ENCODE measurements at regions not wholly inside any gene's neighbourhood (a gene's known extent, or its start where the extent isn't known, plus 50 kb on each side); places are given as distances from the start of the nearest gene placed in this dataset.
A peak's percentile ranks its signal among the peaks of the same experiment; 100 is the strongest.

- Histone ChIP-seq H3K9ac (no peak overlapping the region), H3K9me3 (ENCODE audit: low read depth) (no peaks in the 10 kb centered on the region), H3K27me3 (replicated peaks; ENCODE audit: insufficient read depth) (no peaks in the 10 kb centered on the region), H3K79me2 (ENCODE audit: insufficient read depth) (no peaks in the 10 kb centered on the region), H2AFZ (no peak overlapping the region), H3K27ac (no peak overlapping the region), H3F3A (ENCODE audit: insufficient read depth) (no peaks in the 10 kb centered on the region), H4K20me1 (ENCODE audit: insufficient read depth) (no peaks in the 10 kb centered on the region), H3K4me1 (ENCODE audit: insufficient read depth) (no peaks in the 10 kb centered on the region), H3K4me3 (no peak overlapping the region), H3K9me2 (ENCODE audit: insufficient read depth) (no peaks in the 10 kb centered on the region), H3K4me2 (ENCODE audit: unreplicated experiment) (no peak overlapping the region), H3K36me3 (ENCODE audit: low read depth) (no peaks in the 10 kb centered on the region)
- 32 to 35% methylated on average over 8 of the region's 8 CpGs for WGBS, 2 experiments (ENCODE audit: low coverage in 1 of 2, low lambda C conversion rate in 2 of 2, missing lambda C conversion rate in 2 of 2)
- no peak for DNase-seq
- TF ChIP-seq EZH2phosphoT487 (IDR thresholded peaks at IDR 0.05; ENCODE audit: insufficient read depth, low read depth) (no peak), EZH2 (IDR thresholded peaks at IDR 0.05; ENCODE audit: insufficient read depth, poor library complexity, severe bottlenecking) (no peak)
- in situ Hi-C loops (cut with MboI) = loop anchor here (25.0 kb wide), 1 partner anchor 918 kb away; no protein-coding TSS in a partner anchor
Measured at GRCh38 chr21:41055266-41055665, 112.7 kb upstream of the BACE2 start.

- Histone ChIP-seq H3K9ac (no peak overlapping the region), H4K20me1 (ENCODE audit: insufficient read depth) (no peaks in the 10 kb centered on the region), H2AFZ (no peak overlapping the region), H3K4me2 (ENCODE audit: unreplicated experiment) (no peak overlapping the region), H3K27ac (no peak overlapping the region), H3K4me3 (no peak overlapping the region), H3F3A (ENCODE audit: insufficient read depth) (no peaks in the 10 kb centered on the region), H3K27me3 (replicated peaks; ENCODE audit: insufficient read depth) (no peaks in the 10 kb centered on the region), H3K79me2 (ENCODE audit: insufficient read depth) (no peaks in the 10 kb centered on the region), H3K9me3 (ENCODE audit: low read depth) (no peaks in the 10 kb centered on the region), H3K9me2 (ENCODE audit: insufficient read depth) (no peaks in the 10 kb centered on the region), H3K4me1 (ENCODE audit: insufficient read depth) (no peaks in the 10 kb centered on the region), H3K36me3 (ENCODE audit: low read depth) (no peaks in the 10 kb centered on the region)
- in situ Hi-C loops (cut with MboI) = loop anchor here (25.0 kb wide), 1 partner anchor 923 kb away; no protein-coding TSS in a partner anchor
- no peak for DNase-seq
- 35 to 44% methylated on average over 6 of the region's 6 CpGs for WGBS, 2 experiments (ENCODE audit: low coverage in 1 of 2, low lambda C conversion rate in 2 of 2, missing lambda C conversion rate in 2 of 2)
- no peak for TF ChIP-seq EZH2 (IDR thresholded peaks at IDR 0.05; ENCODE audit: insufficient read depth, poor library complexity, severe bottlenecking)
- no peak for TF ChIP-seq EZH2phosphoT487 (IDR thresholded peaks at IDR 0.05; ENCODE audit: insufficient read depth, low read depth)
Measured at GRCh38 chr21:41059871-41060270, 108.1 kb upstream of the BACE2 start.

GRCh38 chr21:41061701-41062100, 106.3 kb upstream of the BACE2 start:
- H3K9me2 ChIP-seq (ENCODE audit: insufficient read depth) = no peaks in the 10 kb centered on the region
- WGBS, 2 experiments (ENCODE audit: low coverage in 1 of 2, low lambda C conversion rate in 2 of 2, missing lambda C conversion rate in 2 of 2) = 51 to 55% methylated on average over 7 of the region's 7 CpGs
- H3K9me3 ChIP-seq (ENCODE audit: low read depth) = no peaks in the 10 kb centered on the region
- DNase-seq = no peak
- H3K27me3 ChIP-seq (replicated peaks; ENCODE audit: insufficient read depth) = no peaks in the 10 kb centered on the region
- TF ChIP-seq EZH2 (IDR thresholded peaks at IDR 0.05; ENCODE audit: insufficient read depth, poor library complexity, severe bottlenecking) (no peak), EZH2phosphoT487 (IDR thresholded peaks at IDR 0.05; ENCODE audit: insufficient read depth, low read depth) (no peak)
- H3F3A ChIP-seq (ENCODE audit: insufficient read depth) = no peaks in the 10 kb centered on the region
- no peaks in the 10 kb centered on the region for H3K36me3 ChIP-seq (ENCODE audit: low read depth)
- in situ Hi-C loops (cut with MboI) = loop anchor here (25.0 kb wide), 1 partner anchor 924 kb away; no protein-coding TSS in a partner anchor
- H2AFZ ChIP-seq = no peak overlapping the region
- no peak overlapping the region for H3K27ac ChIP-seq
- H4K20me1 ChIP-seq (ENCODE audit: insufficient read depth) = no peaks in the 10 kb centered on the region
- H3K4me1 ChIP-seq (ENCODE audit: insufficient read depth) = no peaks in the 10 kb centered on the region
- no peak overlapping the region for H3K9ac ChIP-seq
- H3K4me3 ChIP-seq = no peak overlapping the region
- H3K79me2 ChIP-seq (ENCODE audit: insufficient read depth) = no peaks in the 10 kb centered on the region
- no peak overlapping the region for H3K4me2 ChIP-seq (ENCODE audit: unreplicated experiment)

GRCh38 chr21:41064334-41064791, 103.6 kb upstream of the BACE2 start:
- peaks cover 10% of the 10 kb centered on the region; the same call in 1 of the 2 replicates for H3K27me3 ChIP-seq (replicated peaks; ENCODE audit: insufficient read depth)
- peak; percentile 27 for DNase-seq
- no peaks in the 10 kb centered on the region for H3K4me1 ChIP-seq (ENCODE audit: insufficient read depth)
- H3K27ac ChIP-seq = no peak overlapping the region
- in situ Hi-C loops (cut with MboI) = loop anchor here (25.0 kb wide), 1 partner anchor 927 kb away; no protein-coding TSS in a partner anchor
- no peaks in the 10 kb centered on the region for H3K9me2 ChIP-seq (ENCODE audit: insufficient read depth)
- whole genome bisulfite sequencing, 2 experiments (ENCODE audit: low coverage in 1 of 2, low lambda C conversion rate in 2 of 2, missing lambda C conversion rate in 2 of 2) = 2% methylated on average over 12 of the region's 12 CpGs
- no peaks in the 10 kb centered on the region for H3K36me3 ChIP-seq (ENCODE audit: low read depth)
- TF ChIP-seq EZH2phosphoT487 (IDR thresholded peaks at IDR 0.05; ENCODE audit: insufficient read depth, low read depth) (no peak), EZH2 (IDR thresholded peaks at IDR 0.05; ENCODE audit: insufficient read depth, poor library complexity, severe bottlenecking) (no peak)
- no peaks in the 10 kb centered on the region for H3K9me3 ChIP-seq (ENCODE audit: low read depth)
- H3K79me2 ChIP-seq (ENCODE audit: insufficient read depth) = no peaks in the 10 kb centered on the region
- H3K4me2 ChIP-seq (ENCODE audit: unreplicated experiment) = no peak overlapping the region
- no peak overlapping the region for H2AFZ ChIP-seq
- no peak overlapping the region for H3K9ac ChIP-seq
- H3K4me3 ChIP-seq = no peak overlapping the region
- H3F3A ChIP-seq (ENCODE audit: insufficient read depth) = no peaks in the 10 kb centered on the region
- H4K20me1 ChIP-seq (ENCODE audit: insufficient read depth) = no peaks in the 10 kb centered on the region

Data from GM23248 (cell line).